ENCODE measurements at regions not wholly inside any gene's neighbourhood (a gene's known extent, or its start where the extent isn't known, plus 50 kb on each side); places are given as distances from the start of the nearest gene placed in this dataset.

DNA sequence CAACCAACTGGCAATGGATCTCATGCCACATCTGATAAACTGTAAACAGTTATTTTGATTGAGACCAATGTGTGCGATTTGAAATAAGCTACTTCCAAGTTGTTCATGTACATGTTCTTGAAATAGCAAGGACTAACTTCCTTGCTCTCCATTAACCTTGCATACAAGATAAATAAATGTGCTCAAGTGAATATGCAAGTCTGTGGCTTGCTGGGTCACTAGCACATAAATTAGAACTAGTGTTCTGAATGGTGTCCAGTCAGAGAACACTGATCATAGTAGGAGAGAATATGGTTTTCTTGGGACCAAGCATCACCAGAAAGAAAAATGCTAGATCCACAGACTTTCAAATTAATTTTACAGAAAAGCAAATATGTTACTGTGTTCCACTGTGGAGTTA, 640.0 kb upstream of the CCDC54 start (continued):
- TF ChIP-seq, protein P1, sequence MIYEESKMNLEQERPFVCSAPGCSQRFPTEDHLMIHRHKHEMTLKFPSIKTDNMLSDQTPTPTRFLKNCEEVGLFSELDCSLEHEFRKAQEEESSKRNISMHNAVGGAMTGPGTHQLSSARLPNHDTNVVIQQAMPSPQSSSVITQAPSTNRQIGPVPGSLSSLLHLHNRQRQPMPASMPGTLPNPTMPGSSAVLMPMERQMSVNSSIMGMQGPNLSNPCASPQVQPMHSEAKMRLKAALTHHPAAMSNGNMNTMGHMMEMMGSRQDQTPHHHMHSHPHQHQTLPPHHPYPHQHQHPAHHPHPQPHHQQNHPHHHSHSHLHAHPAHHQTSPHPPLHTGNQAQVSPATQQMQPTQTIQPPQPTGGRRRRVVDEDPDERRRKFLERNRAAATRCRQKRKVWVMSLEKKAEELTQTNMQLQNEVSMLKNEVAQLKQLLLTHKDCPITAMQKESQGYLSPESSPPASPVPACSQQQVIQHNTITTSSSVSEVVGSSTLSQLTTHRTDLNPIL (CRISPR knock-in tag; IDR thresholded peaks at IDR 0.05; ENCODE audit: low read depth), result no peak
- TF ChIP-seq RARB (CRISPR knock-in tag; IDR thresholded peaks at IDR 0.05), result no peak

DNA sequence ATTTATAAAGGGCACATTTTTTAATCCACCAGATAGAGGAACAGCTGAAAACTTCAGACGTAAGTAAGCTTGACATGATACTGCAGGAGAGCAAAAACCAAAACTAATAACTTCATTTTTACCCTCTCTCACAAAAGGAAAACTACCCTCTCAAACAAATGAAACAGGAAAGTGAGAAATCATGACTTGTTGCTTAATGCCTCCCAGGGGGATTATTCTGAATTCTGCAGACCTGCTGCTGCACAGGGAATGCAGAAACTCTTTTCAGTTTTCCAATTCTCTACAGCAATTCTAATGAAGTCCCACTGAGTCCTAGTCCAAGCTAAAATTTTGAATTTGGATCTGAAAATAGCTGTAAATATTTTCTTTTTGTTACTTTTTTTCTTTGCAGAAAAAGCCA, 637.1 kb upstream of the CCDC54 start:
- no peak for ATAC-seq
- TF ChIP-seq RARB (CRISPR knock-in tag; IDR thresholded peaks at IDR 0.05) (no peak), ZFP30 (CRISPR knock-in tag; IDR thresholded peaks at IDR 0.05) (no peak), ZNF70 (CRISPR knock-in tag; IDR thresholded peaks at IDR 0.05) (no peak), PPARA (CRISPR knock-in tag; IDR thresholded peaks at IDR 0.05; ENCODE audit: borderline replicate concordance) (no peak), BACH2 (CRISPR knock-in tag; IDR thresholded peaks at IDR 0.05; ENCODE audit: borderline replicate concordance) (no peak), ISL1 (CRISPR knock-in tag; IDR thresholded peaks at IDR 0.05) (no peak), GLIS3 (CRISPR knock-in tag; IDR thresholded peaks at IDR 0.05) (no peak), TOX (CRISPR knock-in tag; IDR thresholded peaks at IDR 0.05; ENCODE audit: borderline replicate concordance) (no peak), ZNF565 (CRISPR knock-in tag; conservative IDR thresholded peaks at IDR 0.05; ENCODE audit: low read depth) (no peak), ZFP3 (CRISPR knock-in tag; IDR thresholded peaks at IDR 0.05) (no peak), TCF4 (CRISPR knock-in tag; IDR thresholded peaks at IDR 0.05; ENCODE audit: borderline replicate concordance) (no peak), ZC3H10 (CRISPR knock-in tag; IDR thresholded peaks at IDR 0.05) (no peak), ESRRG (CRISPR knock-in tag; IDR thresholded peaks at IDR 0.05) (no peak)
- TF ChIP-seq, protein P2, sequence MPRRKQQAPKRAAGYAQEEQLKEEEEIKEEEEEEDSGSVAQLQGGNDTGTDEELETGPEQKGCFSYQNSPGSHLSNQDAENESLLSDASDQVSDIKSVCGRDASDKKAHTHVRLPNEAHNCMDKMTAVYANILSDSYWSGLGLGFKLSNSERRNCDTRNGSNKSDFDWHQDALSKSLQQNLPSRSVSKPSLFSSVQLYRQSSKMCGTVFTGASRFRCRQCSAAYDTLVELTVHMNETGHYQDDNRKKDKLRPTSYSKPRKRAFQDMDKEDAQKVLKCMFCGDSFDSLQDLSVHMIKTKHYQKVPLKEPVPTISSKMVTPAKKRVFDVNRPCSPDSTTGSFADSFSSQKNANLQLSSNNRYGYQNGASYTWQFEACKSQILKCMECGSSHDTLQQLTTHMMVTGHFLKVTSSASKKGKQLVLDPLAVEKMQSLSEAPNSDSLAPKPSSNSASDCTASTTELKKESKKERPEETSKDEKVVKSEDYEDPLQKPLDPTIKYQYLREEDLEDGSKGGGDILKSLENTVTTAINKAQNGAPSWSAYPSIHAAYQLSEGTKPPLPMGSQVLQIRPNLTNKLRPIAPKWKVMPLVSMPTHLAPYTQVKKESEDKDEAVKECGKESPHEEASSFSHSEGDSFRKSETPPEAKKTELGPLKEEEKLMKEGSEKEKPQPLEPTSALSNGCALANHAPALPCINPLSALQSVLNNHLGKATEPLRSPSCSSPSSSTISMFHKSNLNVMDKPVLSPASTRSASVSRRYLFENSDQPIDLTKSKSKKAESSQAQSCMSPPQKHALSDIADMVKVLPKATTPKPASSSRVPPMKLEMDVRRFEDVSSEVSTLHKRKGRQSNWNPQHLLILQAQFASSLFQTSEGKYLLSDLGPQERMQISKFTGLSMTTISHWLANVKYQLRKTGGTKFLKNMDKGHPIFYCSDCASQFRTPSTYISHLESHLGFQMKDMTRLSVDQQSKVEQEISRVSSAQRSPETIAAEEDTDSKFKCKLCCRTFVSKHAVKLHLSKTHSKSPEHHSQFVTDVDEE (CRISPR knock-in tag; IDR thresholded peaks at IDR 0.05), result no peak
- TF ChIP-seq, protein P1 (CRISPR knock-in tag; IDR thresholded peaks at IDR 0.05; ENCODE audit: low read depth), result no peak
- TF ChIP-seq, protein P3, sequence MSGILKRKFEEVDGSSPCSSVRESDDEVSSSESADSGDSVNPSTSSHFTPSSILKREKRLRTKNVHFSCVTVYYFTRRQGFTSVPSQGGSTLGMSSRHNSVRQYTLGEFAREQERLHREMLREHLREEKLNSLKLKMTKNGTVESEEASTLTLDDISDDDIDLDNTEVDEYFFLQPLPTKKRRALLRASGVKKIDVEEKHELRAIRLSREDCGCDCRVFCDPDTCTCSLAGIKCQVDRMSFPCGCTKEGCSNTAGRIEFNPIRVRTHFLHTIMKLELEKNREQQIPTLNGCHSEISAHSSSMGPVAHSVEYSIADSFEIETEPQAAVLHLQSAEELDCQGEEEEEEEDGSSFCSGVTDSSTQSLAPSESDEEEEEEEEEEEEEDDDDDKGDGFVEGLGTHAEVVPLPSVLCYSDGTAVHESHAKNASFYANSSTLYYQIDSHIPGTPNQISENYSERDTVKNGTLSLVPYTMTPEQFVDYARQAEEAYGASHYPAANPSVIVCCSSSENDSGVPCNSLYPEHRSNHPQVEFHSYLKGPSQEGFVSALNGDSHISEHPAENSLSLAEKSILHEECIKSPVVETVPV (CRISPR knock-in tag; IDR thresholded peaks at IDR 0.05), result no peak
- TF ChIP-seq, protein P4, sequence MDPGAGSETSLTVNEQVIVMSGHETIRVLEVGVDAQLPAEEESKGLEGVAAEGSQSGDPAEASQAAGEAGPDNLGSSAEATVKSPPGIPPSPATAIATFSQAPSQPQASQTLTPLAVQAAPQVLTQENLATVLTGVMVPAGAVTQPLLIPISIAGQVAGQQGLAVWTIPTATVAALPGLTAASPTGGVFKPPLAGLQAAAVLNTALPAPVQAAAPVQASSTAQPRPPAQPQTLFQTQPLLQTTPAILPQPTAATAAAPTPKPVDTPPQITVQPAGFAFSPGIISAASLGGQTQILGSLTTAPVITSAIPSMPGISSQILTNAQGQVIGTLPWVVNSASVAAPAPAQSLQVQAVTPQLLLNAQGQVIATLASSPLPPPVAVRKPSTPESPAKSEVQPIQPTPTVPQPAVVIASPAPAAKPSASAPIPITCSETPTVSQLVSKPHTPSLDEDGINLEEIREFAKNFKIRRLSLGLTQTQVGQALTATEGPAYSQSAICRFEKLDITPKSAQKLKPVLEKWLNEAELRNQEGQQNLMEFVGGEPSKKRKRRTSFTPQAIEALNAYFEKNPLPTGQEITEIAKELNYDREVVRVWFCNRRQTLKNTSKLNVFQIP (CRISPR knock-in tag; IDR thresholded peaks at IDR 0.05; ENCODE audit: borderline replicate concordance, low read depth), result no peak
- TF ChIP-seq, protein P5, sequence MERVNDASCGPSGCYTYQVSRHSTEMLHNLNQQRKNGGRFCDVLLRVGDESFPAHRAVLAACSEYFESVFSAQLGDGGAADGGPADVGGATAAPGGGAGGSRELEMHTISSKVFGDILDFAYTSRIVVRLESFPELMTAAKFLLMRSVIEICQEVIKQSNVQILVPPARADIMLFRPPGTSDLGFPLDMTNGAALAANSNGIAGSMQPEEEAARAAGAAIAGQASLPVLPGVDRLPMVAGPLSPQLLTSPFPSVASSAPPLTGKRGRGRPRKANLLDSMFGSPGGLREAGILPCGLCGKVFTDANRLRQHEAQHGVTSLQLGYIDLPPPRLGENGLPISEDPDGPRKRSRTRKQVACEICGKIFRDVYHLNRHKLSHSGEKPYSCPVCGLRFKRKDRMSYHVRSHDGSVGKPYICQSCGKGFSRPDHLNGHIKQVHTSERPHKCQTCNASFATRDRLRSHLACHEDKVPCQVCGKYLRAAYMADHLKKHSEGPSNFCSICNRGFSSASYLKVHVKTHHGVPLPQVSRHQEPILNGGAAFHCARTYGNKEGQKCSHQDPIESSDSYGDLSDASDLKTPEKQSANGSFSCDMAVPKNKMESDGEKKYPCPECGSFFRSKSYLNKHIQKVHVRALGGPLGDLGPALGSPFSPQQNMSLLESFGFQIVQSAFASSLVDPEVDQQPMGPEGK (CRISPR knock-in tag; IDR thresholded peaks at IDR 0.05; ENCODE audit: borderline replicate concordance), result no peak

DNA sequence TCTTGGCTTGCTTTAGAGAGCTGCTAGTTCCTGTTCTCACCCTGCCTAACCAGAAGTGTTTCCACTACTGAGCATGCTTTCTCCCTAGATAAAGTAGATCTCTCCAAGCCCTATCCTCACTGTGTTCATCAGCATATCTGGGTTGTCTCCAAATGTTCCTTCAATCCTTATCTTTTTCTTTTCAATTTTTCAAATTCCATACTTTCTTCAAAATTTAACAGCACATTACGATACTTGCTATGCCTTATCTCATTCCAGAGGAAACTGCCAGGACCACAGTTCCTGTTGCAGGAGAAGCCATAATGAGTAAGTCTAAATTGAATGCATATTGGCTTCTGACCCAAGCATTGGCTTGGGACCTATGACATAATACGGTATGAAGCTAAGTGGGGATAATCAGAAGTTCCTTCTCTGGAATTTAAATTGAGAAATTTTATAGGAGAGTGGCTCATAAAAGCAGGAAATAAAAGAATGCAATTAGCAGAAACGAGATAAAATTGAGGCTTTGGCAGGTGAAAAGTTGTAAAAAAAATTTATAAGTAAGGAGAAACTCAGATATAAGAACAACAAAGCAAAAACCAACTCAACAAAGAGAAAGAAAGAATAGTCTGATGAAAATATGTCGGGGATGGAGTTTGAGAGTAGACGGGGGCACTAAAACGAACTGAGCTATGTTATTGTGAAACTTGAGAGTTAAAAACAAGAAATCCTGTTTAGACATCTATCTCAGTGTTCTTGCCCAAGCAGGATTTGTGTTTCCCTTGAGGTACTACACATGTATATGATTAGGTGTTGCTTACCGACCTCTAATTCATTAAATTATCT, 631.7 kb upstream of the CCDC54 start:
- peak; percentile 25; the same call in 1 of the 3 replicates for ATAC-seq
- TF ChIP-seq ZFP3 (CRISPR knock-in tag; IDR thresholded peaks at IDR 0.05), result 0 out of 2 replicates have a peak, but pooled peaks have one; percentile 18
- TF ChIP-seq ISL1 (CRISPR knock-in tag; IDR thresholded peaks at IDR 0.05), result peak; percentile 90
- TF ChIP-seq TOX (CRISPR knock-in tag; IDR thresholded peaks at IDR 0.05; ENCODE audit: borderline replicate concordance), result no peak
- TF ChIP-seq, protein P3 (CRISPR knock-in tag; IDR thresholded peaks at IDR 0.05), result no peak
- TF ChIP-seq ZNF8 (CRISPR knock-in tag; IDR thresholded peaks at IDR 0.05), result no peak
- TF ChIP-seq, protein P2 (CRISPR knock-in tag; IDR thresholded peaks at IDR 0.05), result no peak
- no peak for TF ChIP-seq SNAI2 (CRISPR knock-in tag; IDR thresholded peaks at IDR 0.05)
- TF ChIP-seq PPARA (CRISPR knock-in tag; IDR thresholded peaks at IDR 0.05; ENCODE audit: borderline replicate concordance), result no peak
- no peak for TF ChIP-seq TCF4 (CRISPR knock-in tag; IDR thresholded peaks at IDR 0.05; ENCODE audit: borderline replicate concordance)
- TF ChIP-seq ZC3H10 (CRISPR knock-in tag; IDR thresholded peaks at IDR 0.05), result no peak

Measured in SK-N-SH treated with all-trans-retinoic acid at 6 μM for 48 hours (cell line).